Esophagus muscularis mucosa (tissue), 4 donors: ENCODE measurements at regions not wholly inside any gene's neighbourhood (a gene's known extent, or its start where the extent isn't known, plus 50 kb on each side); places are given as distances from the start of the nearest gene placed in this dataset.

Source experiments
- DNase-seq: peaks from one replicate; pipeline ENCODE4 v3.0.0-alpha.2; 2017; ENCODE audit errors: extremely low spot score
- H3K27ac ChIP-seq, 4 donors: fragments of 200-600 bp; sonication (generic); replicated peaks in 1 of 4; 1 replicate in 3 of 4; 2 replicates in 1 of 4; pipeline ENCODE4 v1.5.1; 2016 to 2019; ENCODE audit warnings: mild to moderate bottlenecking in 1 of 4
- H3K27me3 ChIP-seq, 4 donors: fragments of 200-600 bp; sonication (generic); one replicate each; pipeline versions ENCODE4 v1.5.1 to v1.6.0; 2016 to 2019
- H3K36me3 ChIP-seq, 4 donors: fragments of 200-600 bp; sonication (generic); one replicate each; pipeline ENCODE4 v1.5.1; 2016 to 2019
- H3K4me1 ChIP-seq, 4 donors: fragments of 200-600 bp; sonication (generic); one replicate each; pipeline ENCODE4 v1.5.1; 2016 to 2019
- H3K4me3 ChIP-seq, 4 donors: fragments of 200-600 bp; sonication (generic); 1 replicate in 2 of 4; 2 replicates in 2 of 4; pipeline ENCODE4 v1.5.1; 2016 to 2019; ENCODE audit warnings: mild to moderate bottlenecking in 4 of 4, moderate library complexity in 1 of 4
- H3K9me3 ChIP-seq, 4 donors: fragments of 200-600 bp; sonication (generic); 1 replicate in 3 of 4; 2 replicates in 1 of 4; pipeline ENCODE4 v1.5.1; 2016 to 2019
- EP300 ChIP-seq: sonication (generic); formaldehyde crosslinking; IDR thresholded peaks from one replicate; pipeline ENCODE4 v1.6.1; 2017; ENCODE audit warnings: antibody characterized with exemption
- POLR2A ChIP-seq: fragments of 450-650 bp; IDR thresholded peaks from one replicate; pipeline ENCODE4 v1.6.1; 2017; ENCODE audit warnings: antibody characterized with exemption, moderate library complexity, mild to moderate bottlenecking, low read depth
- POLR2AphosphoS5 ChIP-seq, 2 donors: sonication (generic); formaldehyde crosslinking; IDR thresholded peaks; one replicate each; pipeline ENCODE4 v1.6.1; 2017; ENCODE audit warnings: antibody characterized with exemption in 2 of 2
- WGBS: methylation state at CpG from one replicate; pipeline ENCODE4 v1.1.5; 2018; 5-methylcytosine and 5-hydroxymethylcytosine counted together
- intact Hi-C: fragments of 100-400 bp; cut with DNase I; formaldehyde crosslinking; loops from one replicate; pipeline ENCODE4 v1.15.1; 2023
- TF ChIP-seq, protein P1 (sequence below), 3 experiments: fragments of 200-600 bp in 2 of 3; fragments of 450-650 bp in 1 of 3; sonication (generic) in 2 of 3; IDR thresholded peaks; one replicate each; pipeline ENCODE4 v1.5.1; 2017 to 2019; ENCODE audit warnings: antibody characterized with exemption in 3 of 3, mild to moderate bottlenecking in 2 of 3, moderate library complexity in 1 of 3

- Histone ChIP-seq H3K27me3 (no peaks in the 10 kb centered on the region), H3K36me3 (no peaks in the 10 kb centered on the region), H3K9me3 (no peaks in the 10 kb centered on the region), H3K4me3 (no peak overlapping the region), H3K4me1 (no peaks in the 10 kb centered on the region), H3K27ac (no peak overlapping the region)
- peak; percentile 82 for DNase-seq
- intact Hi-C loops, result no loop called here
- TF ChIP-seq POLR2AphosphoS5 (IDR thresholded peaks at IDR 0.05), result no peak
- no peak for TF ChIP-seq POLR2A
- no peak for TF ChIP-seq EP300
- TF ChIP-seq, protein P1, sequence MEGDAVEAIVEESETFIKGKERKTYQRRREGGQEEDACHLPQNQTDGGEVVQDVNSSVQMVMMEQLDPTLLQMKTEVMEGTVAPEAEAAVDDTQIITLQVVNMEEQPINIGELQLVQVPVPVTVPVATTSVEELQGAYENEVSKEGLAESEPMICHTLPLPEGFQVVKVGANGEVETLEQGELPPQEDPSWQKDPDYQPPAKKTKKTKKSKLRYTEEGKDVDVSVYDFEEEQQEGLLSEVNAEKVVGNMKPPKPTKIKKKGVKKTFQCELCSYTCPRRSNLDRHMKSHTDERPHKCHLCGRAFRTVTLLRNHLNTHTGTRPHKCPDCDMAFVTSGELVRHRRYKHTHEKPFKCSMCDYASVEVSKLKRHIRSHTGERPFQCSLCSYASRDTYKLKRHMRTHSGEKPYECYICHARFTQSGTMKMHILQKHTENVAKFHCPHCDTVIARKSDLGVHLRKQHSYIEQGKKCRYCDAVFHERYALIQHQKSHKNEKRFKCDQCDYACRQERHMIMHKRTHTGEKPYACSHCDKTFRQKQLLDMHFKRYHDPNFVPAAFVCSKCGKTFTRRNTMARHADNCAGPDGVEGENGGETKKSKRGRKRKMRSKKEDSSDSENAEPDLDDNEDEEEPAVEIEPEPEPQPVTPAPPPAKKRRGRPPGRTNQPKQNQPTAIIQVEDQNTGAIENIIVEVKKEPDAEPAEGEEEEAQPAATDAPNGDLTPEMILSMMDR (IDR thresholded peaks at IDR 0.05), result no peak
- WGBS, result 92% methylated on average over 6 of the region's 6 CpGs
Observed at GRCh38 chr13:22967669-22968068, 213.1 kb upstream of the SGCG start.

DNA sequence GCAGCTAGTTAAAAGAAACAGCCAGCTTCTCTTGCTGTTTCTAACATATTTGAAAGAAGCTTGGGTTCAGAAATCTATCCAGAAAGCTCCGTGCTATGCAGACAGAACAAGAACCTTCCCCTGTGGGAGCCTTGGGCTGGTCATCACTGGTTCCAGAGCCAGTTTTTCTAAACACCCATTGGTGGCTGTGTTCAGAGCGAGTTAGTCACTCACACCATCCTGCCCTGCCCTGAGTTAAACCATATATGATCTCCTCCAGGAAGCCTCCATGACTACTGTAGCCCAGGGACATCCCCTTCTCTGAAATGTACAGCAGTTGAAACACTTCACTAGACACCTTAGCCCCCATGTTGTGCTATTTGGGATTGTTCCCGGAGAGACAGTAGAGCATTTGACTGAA, 200.8 kb upstream of the SGCG start:
- no peak overlapping the region for H3K4me3 ChIP-seq
- WGBS, result 74% methylated on average over 3 of the region's 3 CpGs
- H3K27me3 ChIP-seq, result peaks cover 0 to 20% (median 0%) of the 10 kb centered on the region in 4 donors
- H3K27ac ChIP-seq, result no peak overlapping the region
- peaks cover 0 to 18% (median 4%) of the 10 kb centered on the region in 4 donors for H3K9me3 ChIP-seq
- no peak for DNase-seq
- intact Hi-C loops, result no loop called here
- H3K4me1 ChIP-seq, result no peaks in the 10 kb centered on the region
- no peak for TF ChIP-seq POLR2AphosphoS5 (IDR thresholded peaks at IDR 0.05)
- no peak for TF ChIP-seq EP300
- TF ChIP-seq POLR2A, result no peak
- TF ChIP-seq, protein P1 (IDR thresholded peaks at IDR 0.05), result no peak
- H3K36me3 ChIP-seq, result no peaks in the 10 kb centered on the region

DNA sequence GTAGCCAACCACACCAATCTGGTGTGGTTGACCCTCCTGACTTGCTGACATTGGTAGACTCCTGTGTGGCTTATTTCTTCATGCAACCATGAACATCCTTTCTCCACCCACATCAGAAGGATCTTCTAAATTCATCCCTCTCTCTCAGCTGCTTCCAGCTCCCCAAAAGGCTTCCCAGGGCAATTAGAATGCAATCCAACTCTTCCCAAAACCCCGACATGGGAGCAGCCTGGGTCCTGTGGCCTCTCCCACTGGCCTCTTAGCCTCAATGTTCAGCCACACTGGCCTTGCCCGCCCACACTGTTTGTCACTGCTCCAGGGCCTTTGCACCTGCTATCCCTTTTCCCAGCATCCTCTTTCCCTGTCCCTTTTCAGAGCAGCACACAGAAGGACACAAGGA, 199.8 kb upstream of the SGCG start:
- no peak overlapping the region for H3K27ac ChIP-seq
- TF ChIP-seq POLR2AphosphoS5 (IDR thresholded peaks at IDR 0.05), result no peak
- TF ChIP-seq, protein P1 (IDR thresholded peaks at IDR 0.05), result no peak
- no peak for TF ChIP-seq EP300
- TF ChIP-seq POLR2A, result no peak
- H3K27me3 ChIP-seq, result peaks cover 0 to 20% (median 0%) of the 10 kb centered on the region in 4 donors
- DNase-seq, result no peak
- H3K9me3 ChIP-seq, result peaks cover 0 to 18% (median 4%) of the 10 kb centered on the region in 4 donors
- no peaks in the 10 kb centered on the region for H3K4me1 ChIP-seq
- H3K36me3 ChIP-seq, result no peaks in the 10 kb centered on the region
- intact Hi-C loops, result no loop called here
- 90% methylated on average over 2 of the region's 2 CpGs for WGBS
- no peak overlapping the region for H3K4me3 ChIP-seq

GRCh38 chr13:22993148-22993547, 187.6 kb upstream of the SGCG start:
- no peaks in the 10 kb centered on the region for H3K27me3 ChIP-seq
- H3K36me3 ChIP-seq, result no peaks in the 10 kb centered on the region
- no peaks in the 10 kb centered on the region for H3K9me3 ChIP-seq
- H3K4me3 ChIP-seq, result no peak overlapping the region
- WGBS, result 29% methylated on average over 1 of the region's 1 CpG
- no peak overlapping the region for H3K27ac ChIP-seq
- intact Hi-C loops, result no loop called here
- DNase-seq, result no peak
- H3K4me1 ChIP-seq, result no peaks in the 10 kb centered on the region
- TF ChIP-seq POLR2AphosphoS5 (IDR thresholded peaks at IDR 0.05) (no peak), EP300 (no peak), POLR2A (no peak)
- TF ChIP-seq, protein P1 (IDR thresholded peaks at IDR 0.05), result no peak

- Histone ChIP-seq H3K27me3 (no peaks in the 10 kb centered on the region), H3K27ac (no peak overlapping the region), H3K4me3 (no peak overlapping the region), H3K36me3 (no peaks in the 10 kb centered on the region), H3K9me3 (peaks cover 0 to 7% (median 0%) of the 10 kb centered on the region in 4 donors), H3K4me1 (no peaks in the 10 kb centered on the region)
- DNase-seq, result no peak
- TF ChIP-seq EP300 (no peak), POLR2AphosphoS5 (IDR thresholded peaks at IDR 0.05) (no peak), POLR2A (no peak)
- TF ChIP-seq, protein P1 (IDR thresholded peaks at IDR 0.05), result no peak
- 61% methylated on average over 2 of the region's 2 CpGs for WGBS
- intact Hi-C loops, result no loop called here
Observed at GRCh38 chr13:23003446-23003845, 177.3 kb upstream of the SGCG start.
